DMS53 treated with DMSO at 0.1 percent for 48 hours (cell line): ENCODE measurements at regions not wholly inside any gene's neighbourhood (a gene's known extent, or its start where the extent isn't known, plus 50 kb on each side); places are given as distances from the start of the nearest gene placed in this dataset.
"Not testable (repeated sequence)": the region's sequence is repeated elsewhere in the genome, so short reads cannot be mapped to it uniquely, and the experiment has no call there.

Experiments
- DNase-seq: peaks from one replicate; lab custom pipeline; 2025; ENCODE audit not compliant: unreplicated experiment; lab: John Stamatoyannopoulos, UW

GRCh38 chr6:25150863-25151262, 128.3 kb upstream of the CARMIL1 start:
- no peak for DNase-seq

- no peak for DNase-seq
Observed at GRCh38 chr6:25153079-25153478, 126.1 kb upstream of the CARMIL1 start.

- DNase-seq: no peak
Observed at GRCh38 chr6:25154034-25154596, 125.1 kb upstream of the CARMIL1 start.

DNA sequence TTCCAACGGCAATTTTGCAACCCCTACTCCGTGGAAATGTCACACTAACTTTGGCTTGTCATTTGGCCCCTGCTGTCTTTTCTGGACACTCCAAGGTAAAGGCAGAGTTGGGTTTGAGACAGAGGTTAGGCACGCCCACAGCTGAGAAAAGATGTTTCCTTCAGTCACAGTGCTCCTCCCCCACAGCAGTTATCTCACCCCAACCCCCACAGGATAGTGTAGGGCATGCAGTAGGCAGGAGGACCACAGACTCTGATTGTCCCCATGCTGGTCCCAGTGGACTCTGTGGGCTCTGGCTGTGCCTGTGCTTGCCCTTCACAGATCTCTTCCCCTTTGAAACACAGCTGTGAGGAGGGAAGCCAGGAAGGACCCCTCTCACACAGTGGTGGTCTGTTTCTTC, 124.0 kb upstream of the CARMIL1 start:
- DNase-seq: no peak

- DNase-seq: no peak
Observed at GRCh38 chr6:25156123-25156522, 123.1 kb upstream of the CARMIL1 start.

DNA sequence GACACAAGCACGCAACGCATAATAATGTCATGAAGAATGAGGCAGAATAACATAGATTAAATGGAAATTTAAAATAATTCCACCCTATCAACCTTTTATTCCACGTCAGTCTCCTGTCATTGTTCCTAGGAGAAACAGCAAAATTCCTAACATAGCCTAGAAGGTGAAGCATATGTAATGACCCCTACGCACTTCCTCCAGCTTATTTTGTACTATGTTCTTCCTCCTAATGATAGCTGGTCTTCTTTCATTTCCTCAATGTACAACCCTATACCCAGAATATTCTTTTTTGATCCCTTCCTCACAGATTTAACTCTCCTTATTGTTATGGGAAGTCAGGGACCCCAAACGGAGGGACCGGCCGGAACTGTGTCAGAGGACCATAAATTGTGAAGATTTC, 122.0 kb upstream of the CARMIL1 start:
- no peak for DNase-seq

DNA sequence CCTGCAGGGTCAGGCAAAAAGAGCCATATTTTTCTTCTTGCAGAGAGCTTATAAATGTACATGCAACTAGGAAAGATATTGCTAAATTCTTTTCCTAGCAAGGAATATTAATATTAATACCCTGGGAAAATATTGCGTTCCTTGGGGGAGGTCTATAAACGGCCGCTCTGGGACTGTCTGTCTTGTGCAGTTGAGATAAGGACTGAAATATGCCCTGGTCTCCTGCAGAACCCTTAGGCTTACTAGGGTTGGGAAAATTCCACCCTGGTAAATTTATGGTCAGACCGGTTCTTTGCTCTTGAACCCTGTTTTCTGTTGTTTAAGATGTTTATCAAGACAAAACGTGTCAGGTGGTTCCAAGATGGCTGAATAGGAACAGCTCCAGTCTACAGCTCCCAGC, 121.3 kb upstream of the CARMIL1 start:
- DNase-seq: no peak

DNA sequence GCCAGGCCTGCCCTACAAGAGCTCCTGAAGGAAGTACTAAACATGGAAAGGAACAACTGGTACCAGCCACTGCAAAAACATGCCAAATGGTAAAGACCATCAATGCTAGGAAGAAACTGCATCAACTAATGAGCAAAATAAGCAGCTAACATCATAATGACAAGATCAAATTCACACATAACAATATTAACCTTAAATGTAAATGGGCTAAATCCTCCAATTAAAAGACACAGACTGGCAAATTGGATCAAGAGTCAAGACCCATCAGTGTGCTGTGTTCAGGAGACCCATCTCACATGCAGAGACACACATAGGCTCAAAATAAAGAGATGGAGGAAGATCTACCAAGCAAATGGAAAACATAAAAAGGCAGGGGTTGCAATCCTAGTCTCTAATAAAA, 119.0 kb upstream of the CARMIL1 start:
- DNase-seq: not testable (repeated sequence)

DNA sequence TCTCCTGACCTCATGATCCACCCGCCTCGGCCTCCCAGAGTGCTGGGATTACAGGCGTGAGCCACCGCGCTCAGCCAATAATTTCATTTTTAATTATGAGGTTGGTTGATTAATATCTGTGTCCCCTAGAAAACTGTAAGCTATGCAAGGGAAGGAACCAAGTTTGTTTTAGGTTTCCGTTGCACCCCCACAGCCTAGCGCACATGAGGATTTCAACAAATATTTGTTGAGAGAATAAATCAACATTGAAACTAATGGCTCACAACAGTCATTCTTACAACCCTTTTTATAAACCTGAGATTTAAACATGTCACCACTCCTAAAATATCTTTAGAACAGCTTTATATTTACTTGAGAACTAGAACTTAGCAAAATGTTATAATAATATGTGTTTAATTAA, 114.0 kb upstream of the CARMIL1 start:
- DNase-seq: peak; percentile 57

DNA sequence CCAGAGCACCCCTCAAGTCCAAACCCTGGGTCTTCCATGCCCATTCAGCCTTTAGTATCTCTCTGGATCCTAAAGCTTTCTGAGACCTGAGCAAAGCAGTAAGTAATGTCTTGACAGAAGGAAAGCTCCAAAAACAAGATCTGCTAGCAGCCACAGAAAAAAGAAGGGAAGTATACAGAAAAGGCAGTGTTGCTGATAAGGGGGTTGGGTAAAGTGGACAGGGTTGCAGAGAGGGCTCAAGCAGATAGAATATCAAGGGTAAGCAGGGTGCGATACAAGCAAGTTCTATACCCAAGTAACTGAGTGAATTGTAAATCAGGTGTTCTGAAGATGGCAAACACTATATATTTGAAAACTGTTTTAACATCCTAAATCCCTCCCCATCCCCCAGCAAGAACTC, 113.4 kb upstream of the CARMIL1 start:
- no peak for DNase-seq

GRCh38 chr6:25166955-25167748, 112.0 kb upstream of the CARMIL1 start:
- peak; percentile 69 for DNase-seq

- DNase-seq: no peak
Observed at GRCh38 chr6:25167961-25168360, 111.2 kb upstream of the CARMIL1 start.

DNA sequence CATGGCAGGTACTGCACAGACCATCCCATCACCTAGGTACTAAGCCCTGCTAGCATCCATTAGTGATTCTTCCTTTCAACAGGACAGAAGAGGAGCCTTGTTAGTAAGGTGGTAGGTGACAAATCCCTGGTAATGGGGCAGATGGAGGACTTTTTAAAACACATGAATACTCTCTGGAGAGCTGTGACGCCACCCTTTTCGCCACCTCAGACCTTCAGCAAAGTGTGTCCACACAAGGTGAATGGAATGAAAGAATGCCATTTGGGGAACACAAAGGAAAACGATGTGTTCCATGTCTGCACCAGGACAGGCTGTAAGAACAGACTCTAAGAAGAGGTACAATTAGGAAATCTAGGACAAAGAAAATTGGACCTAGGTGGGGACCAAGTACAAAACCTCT, 110.5 kb upstream of the CARMIL1 start:
- no peak for DNase-seq

- DNase-seq: no peak
Observed at GRCh38 chr6:25169553-25169952, 109.6 kb upstream of the CARMIL1 start.

- no peak for DNase-seq
Observed at GRCh38 chr6:25169961-25170360, 109.2 kb upstream of the CARMIL1 start.

- DNase-seq: no peak
Observed at GRCh38 chr6:25170640-25171039, 108.5 kb upstream of the CARMIL1 start.

DNA sequence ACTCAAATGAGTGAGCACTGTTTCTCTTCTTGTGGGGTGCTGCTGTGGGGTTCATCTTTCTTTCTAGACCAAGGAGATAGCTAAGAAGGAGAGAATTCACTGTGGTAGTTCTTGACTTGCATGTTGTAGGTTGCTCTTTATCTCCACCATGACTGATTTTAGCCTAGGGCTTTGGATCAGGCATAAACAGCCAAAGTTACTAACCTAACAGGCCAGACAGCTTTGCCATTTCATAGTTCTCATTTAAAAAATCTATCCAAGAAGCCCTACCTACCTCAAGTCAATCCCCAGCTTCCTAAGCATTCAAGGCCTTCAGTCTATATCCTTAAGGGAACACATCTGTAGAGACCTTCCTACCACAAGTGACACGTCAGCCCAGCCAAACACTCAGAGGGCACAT, 107.9 kb upstream of the CARMIL1 start:
- DNase-seq: no peak

DNA sequence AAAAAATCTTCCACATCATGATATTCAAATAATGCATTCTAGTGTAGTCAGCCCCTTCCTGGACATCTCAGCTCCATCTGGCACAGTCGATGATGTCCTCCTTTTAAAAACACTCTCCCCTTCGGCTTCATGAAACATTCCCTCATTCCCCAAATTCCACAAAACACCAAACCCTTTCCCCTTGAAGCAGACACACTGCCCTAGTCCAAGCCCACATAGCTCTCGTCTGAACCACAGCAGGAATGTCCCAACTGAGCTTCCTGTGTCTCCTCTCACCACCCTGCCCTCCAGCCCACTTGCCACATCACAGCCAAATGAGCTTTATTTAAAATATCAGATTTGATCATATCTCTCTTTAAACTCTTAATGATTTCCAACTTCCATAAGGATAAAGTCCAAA, 106.4 kb upstream of the CARMIL1 start:
- no peak for DNase-seq

DNA sequence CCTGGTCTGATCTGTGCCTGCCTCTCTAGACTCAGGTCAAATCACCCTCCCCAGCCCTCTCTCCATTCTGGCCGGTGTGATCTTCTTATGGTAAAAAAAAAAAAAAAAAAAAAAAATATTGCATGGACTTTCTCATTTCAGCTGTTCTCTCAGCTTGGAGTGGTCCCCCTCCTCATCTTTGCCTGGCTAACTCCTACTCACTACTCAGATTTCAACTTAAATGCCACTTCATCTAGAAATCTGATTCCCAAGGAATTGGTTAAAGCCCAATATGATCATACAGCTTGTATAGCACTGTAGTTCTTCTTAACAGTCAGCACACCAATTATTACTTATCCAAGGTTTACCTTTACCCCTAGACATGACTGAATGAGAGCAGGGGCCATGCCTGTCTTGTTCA, 105.9 kb upstream of the CARMIL1 start:
- DNase-seq: peak; percentile 47

GRCh38 chr6:25173951-25174474, 105.2 kb upstream of the CARMIL1 start:
- DNase-seq: peak; percentile 86

- no peak for DNase-seq
Observed at GRCh38 chr6:25174678-25175077, 104.5 kb upstream of the CARMIL1 start.

DNA sequence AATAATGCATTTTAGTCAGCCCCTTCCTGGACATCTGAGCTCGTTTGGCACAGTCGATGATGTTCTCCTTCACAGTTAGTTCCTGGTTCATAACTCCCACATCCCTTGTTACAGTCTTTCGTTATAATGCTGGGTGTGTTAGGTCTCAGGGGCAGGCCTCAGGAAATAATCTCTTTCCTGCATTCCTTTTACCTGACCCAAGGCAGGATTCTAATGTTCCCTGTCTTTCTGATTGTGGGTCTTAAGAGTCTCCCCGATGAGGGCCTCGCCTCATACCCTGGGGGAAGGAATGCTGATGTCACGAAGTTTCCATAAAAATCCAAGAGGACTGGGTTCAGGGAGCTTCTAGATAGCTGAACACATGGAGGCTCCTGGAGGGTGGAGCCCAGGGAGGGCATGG, 104.0 kb upstream of the CARMIL1 start:
- no peak for DNase-seq

GRCh38 chr6:25175681-25176080, 103.5 kb upstream of the CARMIL1 start:
- no peak for DNase-seq
